Gastrocnemius medialis (tissue), 4 donors: ENCODE measurements at regions not wholly inside any gene's neighbourhood (a gene's known extent, or its start where the extent isn't known, plus 50 kb on each side); places are given as distances from the start of the nearest gene placed in this dataset.
"Not testable (repeated sequence)": the region's sequence is repeated elsewhere in the genome, so short reads cannot be mapped to it uniquely, and the experiment has no call there.

Experiments
- POLR2A ChIP-seq, 2 donors: fragments of 450-650 bp; IDR thresholded peaks; one replicate each; pipeline ENCODE4 v1.6.1; 2017; ENCODE audit warnings: antibody characterized with exemption in 2 of 2, mild to moderate bottlenecking in 2 of 2, moderate library complexity in 2 of 2
- TF ChIP-seq, protein P1 (sequence below), 5 experiments: fragments of 450-650 bp in 3 of 5; fragments of 200-600 bp in 2 of 5; sonication (generic) in 2 of 5; IDR thresholded peaks in 4 of 5; conservative IDR thresholded peaks in 1 of 5; 1 replicate in 4 of 5; 2 replicates in 1 of 5; pipeline ENCODE4 v1.5.1; 2016 to 2019; ENCODE audit warnings: antibody characterized with exemption in 5 of 5, mild to moderate bottlenecking in 3 of 5, moderate library complexity in 3 of 5

DNA sequence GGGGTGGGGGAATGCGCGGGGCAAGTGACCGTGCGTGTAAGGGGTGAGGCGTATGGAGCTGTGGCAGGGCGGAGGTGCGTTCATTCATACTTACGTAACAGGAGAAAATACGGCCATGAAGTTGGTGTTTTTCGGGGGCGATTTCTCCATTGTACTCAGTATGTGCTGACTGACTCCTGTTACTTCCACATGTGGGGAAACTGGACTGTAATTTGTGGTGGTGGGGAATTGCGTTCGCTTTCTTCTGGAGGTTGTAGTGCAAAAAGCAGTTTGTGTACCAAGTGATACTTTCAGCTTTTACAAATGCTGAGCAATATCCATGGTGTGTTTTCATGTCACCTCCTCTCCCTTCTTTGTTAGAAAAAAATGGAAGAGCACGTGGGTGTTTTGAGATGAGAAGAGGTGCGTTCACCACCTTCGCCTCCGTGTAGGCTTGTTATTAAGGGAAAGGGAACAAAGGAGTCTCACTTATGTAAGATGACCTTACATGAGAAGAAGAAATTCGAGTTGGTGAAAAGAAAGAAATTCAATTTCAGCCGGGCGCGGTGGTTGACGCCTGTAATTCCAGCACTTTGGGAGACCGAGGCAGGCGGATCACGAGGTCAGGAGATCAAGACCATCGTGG, 181.1 kb upstream of the NOTCH2NLA start:
- TF ChIP-seq POLR2A (IDR thresholded peaks at IDR 0.05): peak; percentile 40 to 69
- TF ChIP-seq, protein P1, sequence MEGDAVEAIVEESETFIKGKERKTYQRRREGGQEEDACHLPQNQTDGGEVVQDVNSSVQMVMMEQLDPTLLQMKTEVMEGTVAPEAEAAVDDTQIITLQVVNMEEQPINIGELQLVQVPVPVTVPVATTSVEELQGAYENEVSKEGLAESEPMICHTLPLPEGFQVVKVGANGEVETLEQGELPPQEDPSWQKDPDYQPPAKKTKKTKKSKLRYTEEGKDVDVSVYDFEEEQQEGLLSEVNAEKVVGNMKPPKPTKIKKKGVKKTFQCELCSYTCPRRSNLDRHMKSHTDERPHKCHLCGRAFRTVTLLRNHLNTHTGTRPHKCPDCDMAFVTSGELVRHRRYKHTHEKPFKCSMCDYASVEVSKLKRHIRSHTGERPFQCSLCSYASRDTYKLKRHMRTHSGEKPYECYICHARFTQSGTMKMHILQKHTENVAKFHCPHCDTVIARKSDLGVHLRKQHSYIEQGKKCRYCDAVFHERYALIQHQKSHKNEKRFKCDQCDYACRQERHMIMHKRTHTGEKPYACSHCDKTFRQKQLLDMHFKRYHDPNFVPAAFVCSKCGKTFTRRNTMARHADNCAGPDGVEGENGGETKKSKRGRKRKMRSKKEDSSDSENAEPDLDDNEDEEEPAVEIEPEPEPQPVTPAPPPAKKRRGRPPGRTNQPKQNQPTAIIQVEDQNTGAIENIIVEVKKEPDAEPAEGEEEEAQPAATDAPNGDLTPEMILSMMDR (IDR thresholded peaks at IDR 0.05 in 4 of 5, conservative IDR thresholded peaks at IDR 0.05 in 1 of 5): not testable (repeated sequence)
